DOHH2 (cell line): ENCODE measurements at regions not wholly inside any gene's neighbourhood (a gene's known extent, or its start where the extent isn't known, plus 50 kb on each side); places are given as distances from the start of the nearest gene placed in this dataset.

Experiments
- CTCF ChIP-seq: fragments of 200-600 bp; sonication (generic); IDR thresholded peaks from one replicate; pipeline ENCODE4 v1.5.1; 2014; ENCODE audit warnings: antibody characterized with exemption, mild to moderate bottlenecking, low read depth, low read length; ENCODE audit not compliant: poor library complexity, severe bottlenecking
- EZH2phosphoT487 ChIP-seq: fragments of 200-600 bp; sonication (generic); IDR thresholded peaks from 2 replicates; pipeline ENCODE4 v1.6.1; 2017; ENCODE audit warnings: borderline replicate concordance, mild to moderate bottlenecking, antibody characterized with exemption, low read length, moderate library complexity, mixed read lengths

- no peak for TF ChIP-seq CTCF
- TF ChIP-seq EZH2phosphoT487 = no peak
Measured at GRCh38 chr4:115596265-115597001, 483.0 kb upstream of the NDST4 start.
